Stimulated activated CD8-positive, alpha-beta memory T cell treated with anti-CD3 and anti-CD28 coated beads, Interleukin-15, amount 100 ng/mL, for 48 hours (primary cell): ENCODE measurements at regions not wholly inside any gene's neighbourhood (a gene's known extent, or its start where the extent isn't known, plus 50 kb on each side); places are given as distances from the start of the nearest gene placed in this dataset.

Experiments
- DNase-seq, 2 donors: peaks; one replicate each; pipeline ENCODE4 v3.0.0-alpha.2; 2020; ENCODE audit warnings: low read depth in 2 of 2

DNA sequence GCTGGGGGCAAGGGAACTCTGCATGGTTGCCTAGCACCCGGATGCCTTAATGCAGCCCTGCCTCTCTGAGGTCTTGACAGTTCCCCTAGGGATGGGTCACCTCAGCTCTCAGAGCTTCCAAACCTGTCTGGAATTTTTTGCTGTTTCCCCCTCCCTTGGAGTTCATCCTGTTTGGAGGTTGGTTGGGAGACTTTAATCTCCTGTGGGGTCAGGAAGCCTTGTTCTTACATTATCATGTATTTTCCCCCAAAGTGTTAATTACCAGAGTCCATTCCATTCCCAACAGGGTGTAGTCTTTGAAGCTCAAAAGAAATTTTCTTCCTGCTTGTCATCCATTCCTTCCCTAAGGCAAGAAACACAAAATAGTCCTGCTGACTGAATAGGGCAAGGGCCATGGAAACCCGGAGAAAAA, 150.3 kb upstream of the SPRY4 start:
- no peak for DNase-seq

DNA sequence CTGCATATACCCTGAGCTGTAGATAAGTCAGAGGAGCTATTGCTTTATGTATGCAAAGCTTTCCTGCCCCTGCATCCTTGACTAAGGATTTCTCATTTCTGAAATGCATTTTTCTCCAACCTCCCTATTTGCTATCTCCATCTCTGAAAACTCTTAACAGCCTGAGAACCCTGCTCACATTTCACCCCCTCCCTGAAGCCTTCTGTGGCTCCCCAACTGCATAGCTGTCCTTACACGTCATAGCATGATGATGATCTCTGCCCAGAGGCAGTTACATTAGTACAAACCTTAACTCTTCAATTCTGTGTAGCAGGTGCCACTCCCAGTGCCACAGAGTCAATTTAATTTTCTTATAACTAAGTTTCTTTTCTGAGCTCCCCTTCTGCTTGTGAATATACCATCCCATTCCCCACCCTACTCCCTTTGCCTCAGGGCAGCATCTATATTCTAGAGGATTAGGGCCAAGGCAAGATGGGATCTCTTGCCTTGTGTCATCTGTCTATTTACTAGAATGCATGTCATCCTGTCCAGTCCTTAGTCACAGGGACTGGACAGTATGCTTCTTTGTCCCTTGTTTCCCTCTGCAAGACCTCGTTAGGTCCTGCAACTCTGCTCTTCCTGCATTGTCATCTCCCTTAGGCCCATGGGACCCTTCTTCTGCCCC, 149.7 kb upstream of the SPRY4 start:
- DNase-seq, result no peak

DNA sequence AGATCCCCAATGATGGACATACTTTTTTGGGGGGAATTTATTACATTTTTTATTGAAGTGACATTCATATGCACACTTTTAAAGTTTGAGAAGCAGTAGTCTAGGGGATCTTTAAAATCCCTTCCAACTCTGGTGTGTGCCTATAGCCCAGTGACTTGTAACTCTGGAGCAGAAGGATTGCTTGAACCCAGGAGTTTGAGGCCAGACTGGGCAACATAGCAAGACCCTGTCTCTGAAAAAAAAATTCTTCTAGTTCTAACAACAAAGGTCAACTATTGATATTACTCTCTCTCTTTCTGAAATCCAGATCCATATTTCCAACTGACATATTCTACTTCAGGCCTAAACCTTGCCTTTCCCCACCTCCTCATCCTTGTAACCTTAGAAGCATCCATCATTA, 148.2 kb upstream of the SPRY4 start:
- DNase-seq, result no peak

DNA sequence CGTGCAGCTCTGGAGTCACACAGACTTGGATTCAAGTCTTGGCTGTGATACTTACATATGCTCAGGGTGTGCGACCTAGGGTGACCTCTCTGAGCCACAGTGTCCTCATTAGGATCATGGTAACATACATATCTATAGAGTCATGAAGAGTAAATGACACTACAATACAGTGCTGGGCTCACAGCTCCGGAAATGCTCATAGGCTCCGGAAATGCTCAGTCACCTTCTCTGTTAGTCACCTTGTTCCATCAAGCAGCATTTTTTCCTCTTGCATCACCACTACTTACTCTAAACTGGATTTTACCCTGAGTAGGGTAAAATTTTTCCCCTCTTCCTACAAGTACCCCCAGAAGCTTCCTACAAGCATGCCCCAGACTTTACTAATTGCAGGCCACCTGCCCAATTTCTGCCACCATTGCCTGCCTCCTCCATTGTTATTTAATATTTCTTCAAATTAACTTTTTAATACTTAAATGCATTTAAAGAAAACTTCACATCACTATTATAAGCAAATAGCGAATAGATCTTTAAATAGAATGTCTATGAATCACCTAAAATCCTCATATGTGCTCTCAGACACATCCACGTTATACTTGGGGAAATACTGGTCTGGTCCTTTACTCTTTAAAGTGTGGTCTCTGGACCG, 147.6 kb upstream of the SPRY4 start:
- DNase-seq, result peak; percentile 19 to 28

DNA sequence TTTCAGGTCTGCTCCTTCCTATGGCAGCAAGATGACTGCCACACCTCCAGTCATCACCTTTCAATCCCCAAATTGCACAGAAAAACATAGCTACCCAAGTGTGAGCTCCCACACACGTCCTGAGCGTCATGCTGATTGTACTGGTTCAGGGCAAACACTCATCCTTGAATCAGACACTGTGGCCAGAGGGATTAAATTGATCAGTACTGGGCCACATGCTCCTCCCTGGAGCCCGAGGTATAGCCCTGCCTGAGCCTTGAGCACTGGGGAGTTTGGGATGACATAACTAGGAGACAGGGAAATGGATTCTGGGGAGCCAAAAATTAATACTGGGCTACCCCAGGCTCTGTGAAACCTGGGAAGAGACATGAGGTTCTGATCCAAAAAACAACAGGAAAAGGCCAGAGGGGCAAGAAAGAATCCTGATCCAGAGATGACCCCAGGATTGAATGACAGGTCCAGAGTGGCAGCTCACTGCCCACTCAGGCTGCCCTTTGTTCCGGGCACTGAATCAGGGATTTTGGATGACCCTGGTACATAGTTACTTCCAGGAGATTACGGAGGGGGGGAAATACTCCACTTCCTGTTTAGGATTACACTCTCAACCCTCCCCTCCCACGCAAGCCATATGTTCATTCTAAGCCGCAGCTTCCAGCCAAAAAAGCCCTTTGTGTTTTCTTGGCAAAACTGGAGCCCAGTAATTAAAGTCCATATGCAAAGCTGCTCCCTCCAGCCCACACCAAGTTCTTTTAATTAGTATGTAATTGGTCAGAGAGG, 141.6 kb upstream of the SPRY4 start:
- no peak for DNase-seq

DNA sequence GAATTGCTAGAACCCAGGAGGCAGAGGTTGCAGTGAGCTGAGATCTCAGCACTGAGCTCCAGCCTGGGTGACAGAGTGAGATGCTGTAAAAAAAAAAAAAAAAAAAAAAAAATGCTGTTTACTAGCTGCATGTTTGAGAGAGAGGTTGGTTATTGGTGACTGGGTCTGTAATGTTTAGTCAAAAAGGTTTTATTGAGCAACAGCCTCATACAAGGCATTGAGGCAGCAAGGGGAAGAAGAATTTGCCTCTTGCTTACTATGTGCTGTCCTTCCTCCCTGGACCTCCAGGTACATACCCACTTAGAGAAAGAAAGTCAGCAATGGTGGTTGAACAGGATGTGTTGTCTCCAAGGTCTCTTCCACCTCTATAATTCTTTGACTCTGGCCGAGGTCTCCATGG, 140.7 kb upstream of the SPRY4 start:
- DNase-seq, result no peak

DNA sequence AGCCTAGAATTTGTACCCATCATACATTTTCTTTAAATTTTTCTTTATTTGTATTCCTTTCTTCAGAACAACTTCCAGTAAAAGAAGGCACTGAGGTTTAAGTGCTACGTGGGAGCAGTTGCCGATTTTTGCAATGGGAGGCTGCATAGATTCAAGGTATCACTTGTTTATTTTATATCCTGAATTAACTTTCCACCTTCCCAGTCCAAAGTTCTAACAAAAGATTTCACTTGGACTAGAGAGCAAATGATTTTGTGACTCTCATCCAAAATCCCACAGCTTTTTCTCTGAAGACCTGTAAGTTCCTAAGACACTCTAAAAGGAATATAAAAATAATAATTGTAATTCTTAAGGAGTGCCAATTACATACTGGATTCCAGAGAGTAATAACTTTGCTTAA, 139.1 kb upstream of the SPRY4 start:
- DNase-seq, result no peak

DNA sequence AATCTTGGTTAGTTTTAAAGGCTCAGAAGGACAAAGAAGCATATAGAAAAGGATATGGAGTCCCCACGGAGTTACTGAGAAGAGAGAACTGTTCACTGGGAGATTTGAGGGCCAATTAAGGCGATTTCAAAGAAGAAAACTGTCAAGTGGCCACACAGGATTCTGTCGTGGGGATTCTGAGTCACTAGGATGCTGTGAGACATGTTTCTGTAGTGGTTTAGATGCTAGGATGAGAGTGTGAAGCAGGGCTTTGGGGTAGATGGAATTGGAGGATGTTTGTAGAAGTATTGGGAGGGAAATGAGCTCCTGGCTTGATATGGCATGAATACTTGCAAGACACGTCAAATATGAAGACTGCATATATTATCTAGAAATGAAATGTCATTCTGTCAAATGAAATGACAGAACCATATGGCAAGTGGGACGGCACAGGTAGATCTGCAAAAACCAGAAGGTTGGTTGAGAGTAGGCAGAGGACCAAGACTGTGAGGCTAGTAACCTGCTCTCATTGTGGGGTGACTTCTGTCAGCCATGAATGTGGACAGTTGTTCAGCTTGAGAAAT, 136.3 kb upstream of the SPRY4 start:
- no peak for DNase-seq

DNA sequence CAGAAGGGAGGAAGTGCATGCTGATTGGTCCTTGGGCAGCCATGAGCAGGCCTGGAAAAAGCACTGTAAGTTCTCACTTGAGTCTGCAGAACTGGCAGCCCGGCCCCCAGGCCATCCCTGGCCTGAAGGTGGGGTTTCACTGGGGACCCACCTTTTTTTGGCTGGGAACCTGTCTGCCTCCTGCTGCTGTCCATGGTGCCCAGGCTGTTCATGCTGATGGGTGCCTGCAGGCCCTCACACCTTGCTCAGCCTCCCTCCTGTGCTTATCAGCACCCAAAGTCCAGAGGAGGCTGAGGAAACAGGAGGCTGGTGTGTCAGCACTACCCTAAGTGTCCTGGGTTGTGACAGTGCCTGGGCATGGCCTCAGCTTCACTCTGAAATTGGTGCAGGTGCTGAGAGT, 134.4 kb upstream of the SPRY4 start:
- DNase-seq, result no peak

DNA sequence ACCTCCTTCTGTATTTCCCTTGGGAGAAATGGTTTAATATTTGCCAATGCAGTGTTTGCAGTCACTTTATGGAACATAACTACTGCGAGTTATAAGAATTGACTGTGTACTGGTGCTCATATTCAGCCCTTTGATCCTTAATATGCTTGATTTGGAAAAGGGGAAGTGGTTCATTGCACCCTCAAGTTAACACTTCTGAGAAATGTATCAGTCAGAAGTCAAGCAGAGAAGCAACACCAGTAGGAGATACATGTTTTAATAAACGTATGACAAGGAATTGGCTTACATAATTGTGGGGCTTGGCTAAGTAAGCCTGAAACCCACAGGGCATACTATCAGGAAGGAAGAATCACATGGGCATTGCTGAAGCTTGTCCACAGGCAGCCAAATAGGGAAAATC, 131.0 kb upstream of the SPRY4 start:
- DNase-seq, result no peak

DNA sequence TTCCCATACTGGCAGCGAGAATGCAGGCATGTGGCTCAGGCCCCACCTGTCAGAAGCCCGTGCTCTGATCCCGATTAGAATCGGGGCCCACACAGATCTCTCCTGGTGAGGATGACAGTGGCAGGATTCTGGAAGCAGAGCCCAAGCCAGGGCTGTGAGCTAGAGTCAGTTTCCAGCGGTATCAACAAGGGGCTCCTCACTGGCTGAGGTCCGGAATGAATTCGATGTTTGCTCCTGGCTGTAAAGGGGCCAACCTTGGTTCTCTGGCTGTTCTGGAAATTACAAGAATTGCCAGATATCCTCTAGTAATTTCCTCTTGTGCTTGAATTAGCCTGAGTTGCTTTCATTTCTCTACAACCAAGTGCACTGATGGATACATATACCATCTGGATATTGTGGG, 129.1 kb upstream of the SPRY4 start:
- DNase-seq, result no peak

DNA sequence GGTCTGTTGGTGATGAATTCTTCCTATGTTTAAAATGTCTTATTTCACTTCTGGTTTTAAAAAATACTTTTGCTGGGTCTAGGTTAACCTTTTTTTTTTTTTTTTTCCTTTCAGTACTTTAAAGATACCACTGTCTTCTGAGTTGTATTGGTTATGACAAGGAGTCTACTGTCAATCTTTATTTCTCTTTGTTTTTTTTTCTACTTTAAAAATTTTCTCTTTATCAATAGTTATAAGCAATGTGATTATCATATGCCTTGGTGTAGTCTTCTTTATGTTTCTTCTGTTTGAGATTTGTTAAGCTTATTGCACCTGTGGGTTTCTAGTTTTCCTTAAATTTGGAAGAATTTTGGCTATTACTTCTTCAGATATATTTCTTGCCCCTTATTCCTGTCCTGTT, 125.6 kb upstream of the SPRY4 start:
- DNase-seq, result no peak

DNA sequence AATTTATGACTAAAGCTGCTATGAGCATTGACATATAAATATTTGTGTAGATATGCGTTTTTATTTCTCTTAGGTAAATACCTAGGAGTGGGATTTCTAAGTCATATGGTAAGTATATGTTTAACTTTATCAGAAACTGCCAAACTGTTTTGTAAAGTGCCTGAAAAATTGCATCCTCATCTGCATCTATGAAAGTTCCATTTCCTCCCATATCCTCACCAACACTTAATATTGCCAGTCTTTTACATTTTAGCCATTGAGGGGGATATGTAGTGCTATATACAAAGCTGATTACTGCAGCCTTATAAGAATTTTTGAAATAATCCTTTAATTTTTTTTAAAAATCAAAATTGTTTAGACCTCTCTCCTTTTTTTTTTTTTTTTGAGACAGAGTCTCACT, 123.1 kb upstream of the SPRY4 start:
- no peak for DNase-seq

DNA sequence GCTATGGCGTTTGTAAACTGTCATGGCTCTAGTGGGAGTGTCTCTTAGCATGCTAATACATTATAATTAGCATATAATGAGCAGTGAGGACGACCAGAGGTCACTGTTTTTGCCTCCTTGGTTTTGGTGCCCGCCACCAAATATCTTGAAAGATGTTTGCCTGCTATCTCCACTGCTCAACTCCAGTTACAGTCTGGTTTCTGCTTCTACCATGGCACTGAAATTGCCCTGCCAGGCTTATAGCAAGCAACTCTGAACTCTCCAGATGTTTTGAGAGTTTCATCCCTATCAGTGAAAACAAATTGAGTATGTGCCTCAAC, 122.1 kb upstream of the SPRY4 start:
- DNase-seq, result no peak

DNA sequence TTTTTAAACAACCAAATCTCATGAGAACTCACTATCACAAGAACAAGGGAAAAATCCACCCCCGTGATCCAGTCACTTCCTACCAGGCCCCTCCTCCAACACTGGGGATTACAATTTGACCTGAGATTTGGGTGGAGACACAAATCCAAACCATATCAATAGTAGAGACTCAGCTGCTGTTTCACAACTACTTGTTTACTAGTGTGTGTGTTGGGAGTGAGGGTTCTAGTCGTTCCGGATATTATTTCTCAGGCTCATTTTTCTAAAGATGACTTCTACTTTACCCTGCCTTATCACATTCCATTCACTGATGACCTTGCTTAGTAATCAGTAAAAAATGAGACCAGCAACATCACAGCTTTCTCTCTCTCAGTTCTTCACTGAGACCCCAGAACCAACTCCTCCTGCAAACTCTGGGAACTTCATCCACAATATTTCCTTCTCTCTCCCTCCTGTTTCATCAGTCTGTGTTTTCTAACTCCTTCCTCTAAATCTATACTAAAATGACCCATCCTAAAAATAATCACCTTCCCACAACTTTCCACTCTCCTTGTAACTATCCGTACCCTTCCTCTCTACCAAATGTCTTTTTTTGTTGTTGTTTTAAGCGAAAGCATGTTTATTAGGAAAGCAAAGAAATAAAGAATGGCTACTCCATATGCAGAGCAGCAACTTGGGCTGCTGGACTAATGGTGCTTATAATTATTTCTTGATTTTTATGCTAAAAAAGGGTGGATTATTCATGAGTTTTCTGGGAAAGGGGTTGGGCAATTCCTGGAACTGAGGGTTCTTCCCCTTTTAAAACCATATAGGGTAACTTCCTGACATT, 121.5 kb upstream of the SPRY4 start:
- no peak for DNase-seq

DNA sequence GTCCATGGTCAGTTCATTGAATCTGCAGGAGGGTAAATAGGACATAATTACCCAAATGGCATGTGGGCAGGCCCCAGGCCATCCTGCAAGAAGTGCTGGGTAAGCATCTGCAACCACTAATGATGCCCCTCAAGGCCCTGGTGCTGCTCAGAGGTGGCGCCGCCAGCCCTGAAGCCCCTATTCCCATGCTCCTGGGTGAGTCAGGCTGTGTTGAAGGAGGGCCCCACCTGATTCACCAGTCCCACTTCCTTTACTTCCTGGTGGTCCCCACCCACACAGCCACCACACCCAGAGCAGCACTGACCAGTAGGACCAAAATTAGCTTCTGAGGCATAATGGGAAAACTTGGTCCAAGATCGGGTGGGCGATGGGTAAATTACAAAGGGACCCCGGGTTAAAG, 120.4 kb upstream of the SPRY4 start:
- DNase-seq, result no peak

DNA sequence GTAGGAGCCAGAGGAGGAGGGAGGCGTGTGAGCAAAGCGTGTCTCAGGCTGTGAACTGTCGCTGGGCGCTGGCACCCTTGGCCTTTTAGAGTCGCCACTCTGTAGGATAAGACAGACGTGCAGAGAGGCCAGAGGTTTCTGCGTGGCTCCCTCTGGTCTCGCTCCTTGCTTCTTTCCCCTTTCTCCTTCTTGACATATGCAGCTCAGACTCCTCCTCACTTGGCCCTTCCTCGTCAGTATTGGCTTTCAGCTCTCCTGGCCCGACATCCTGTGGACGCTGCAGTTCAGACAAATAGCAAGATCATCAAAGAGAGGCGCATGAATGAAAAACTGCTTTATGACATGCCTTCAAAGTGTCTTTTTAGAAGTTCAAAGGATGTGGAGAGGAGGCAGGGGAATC, 116.8 kb upstream of the SPRY4 start:
- DNase-seq, result no peak

DNA sequence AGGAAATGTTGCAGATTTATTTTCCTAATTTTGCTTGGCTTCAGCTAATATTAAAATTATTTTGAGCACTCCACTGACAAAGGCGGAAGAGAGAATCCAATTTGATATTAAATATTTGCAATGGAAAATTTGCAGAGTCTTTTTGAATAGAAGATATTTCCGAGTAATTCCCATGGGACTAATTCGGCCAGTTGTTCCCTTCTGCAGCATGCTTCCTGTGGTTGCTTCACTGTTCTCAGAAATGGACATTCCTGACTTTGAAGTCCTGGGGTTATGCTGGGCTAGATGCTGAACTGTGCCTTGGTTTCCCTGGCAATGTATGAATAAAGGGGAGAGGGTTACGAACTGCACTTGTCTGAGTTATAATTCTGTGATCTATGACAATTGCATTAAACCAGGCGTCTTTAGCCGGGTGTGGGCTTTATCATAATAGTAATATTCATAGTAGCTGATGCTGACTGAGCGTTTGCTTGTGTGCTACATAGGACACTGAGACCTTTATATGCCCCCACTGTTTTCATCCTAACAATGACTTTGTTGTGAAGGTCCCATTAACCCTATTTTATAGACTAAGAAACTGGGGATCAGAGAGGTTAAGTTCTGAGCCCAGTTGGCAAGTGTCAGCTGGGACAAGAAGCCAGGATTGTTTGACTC, 114.5 kb upstream of the SPRY4 start:
- no peak for DNase-seq

DNA sequence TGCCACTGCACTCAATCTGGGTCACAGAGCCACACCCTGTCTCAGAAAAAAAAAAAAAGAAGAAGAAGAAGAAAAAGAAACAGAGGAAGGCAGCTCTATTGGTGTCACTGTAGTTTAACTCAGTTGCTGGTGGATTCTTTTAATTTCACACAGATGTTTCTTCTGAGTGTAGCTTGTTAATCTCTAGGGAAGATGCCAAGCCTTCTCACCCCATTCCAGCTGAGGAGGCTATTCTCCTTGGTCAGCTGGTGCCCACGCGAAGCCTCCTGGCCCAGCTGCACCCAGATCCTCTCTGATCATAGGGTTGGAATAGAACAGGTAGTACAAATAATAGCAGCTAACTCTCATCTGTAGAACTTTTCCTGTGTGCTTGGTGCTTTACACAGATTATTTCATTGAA, 113.8 kb upstream of the SPRY4 start:
- no peak for DNase-seq

DNA sequence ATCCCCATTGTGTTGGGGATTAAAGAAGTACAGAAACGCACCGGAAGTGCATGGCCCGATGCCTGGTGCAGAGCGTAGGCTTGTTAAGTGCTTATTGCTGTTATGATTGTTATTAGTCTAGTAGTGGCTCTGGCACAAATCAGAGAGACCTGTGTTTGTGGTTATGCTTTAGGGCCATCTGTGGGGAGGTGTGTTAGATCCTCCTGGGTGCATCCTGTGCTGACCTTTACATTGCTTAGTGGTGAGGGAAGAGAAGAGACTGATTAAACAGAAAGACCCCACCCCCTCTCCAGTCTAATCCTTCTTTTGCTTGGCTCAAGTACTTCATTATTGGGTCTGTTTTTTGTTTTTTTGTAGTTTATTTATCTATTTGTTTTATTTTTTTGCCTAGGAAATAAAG, 112.7 kb upstream of the SPRY4 start:
- no peak for DNase-seq

DNA sequence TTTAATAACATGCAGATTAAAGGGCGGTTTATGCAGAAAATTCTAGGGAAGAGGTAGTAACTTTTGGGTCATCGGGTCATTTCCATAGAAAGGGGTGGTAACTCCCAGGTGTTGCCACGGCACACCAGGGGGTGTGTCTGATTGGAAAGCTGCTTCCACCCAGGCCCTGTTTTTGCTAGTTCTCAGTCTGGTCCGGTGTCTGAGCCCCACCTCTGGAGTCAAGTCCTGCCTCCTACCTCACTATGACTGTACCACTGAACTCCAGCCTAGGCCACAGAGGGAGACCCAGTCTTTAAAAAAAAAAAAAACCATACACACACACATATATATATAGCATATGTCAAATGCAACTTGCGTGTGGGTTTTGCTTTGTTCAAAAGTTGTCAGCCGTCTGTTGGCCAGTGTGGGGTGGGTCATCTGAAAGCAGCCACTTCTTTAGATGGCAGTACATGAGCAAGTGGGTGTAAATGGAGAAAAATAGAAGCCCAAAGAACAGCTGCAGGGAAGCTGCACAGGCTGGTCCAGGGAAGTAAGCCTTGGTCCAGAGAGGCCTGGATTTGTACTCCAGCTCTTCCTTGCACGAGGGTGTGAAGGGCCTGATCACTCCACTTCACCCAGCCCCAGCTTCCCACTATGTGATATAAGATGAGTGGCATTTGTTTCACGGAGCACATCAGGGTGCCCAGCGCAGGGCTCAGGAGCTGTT, 110.7 kb upstream of the SPRY4 start:
- DNase-seq, result no peak
